ENCODE measurements at regions not wholly inside any gene's neighbourhood (a gene's known extent, or its start where the extent isn't known, plus 50 kb on each side); places are given as distances from the start of the nearest gene placed in this dataset.

DNA sequence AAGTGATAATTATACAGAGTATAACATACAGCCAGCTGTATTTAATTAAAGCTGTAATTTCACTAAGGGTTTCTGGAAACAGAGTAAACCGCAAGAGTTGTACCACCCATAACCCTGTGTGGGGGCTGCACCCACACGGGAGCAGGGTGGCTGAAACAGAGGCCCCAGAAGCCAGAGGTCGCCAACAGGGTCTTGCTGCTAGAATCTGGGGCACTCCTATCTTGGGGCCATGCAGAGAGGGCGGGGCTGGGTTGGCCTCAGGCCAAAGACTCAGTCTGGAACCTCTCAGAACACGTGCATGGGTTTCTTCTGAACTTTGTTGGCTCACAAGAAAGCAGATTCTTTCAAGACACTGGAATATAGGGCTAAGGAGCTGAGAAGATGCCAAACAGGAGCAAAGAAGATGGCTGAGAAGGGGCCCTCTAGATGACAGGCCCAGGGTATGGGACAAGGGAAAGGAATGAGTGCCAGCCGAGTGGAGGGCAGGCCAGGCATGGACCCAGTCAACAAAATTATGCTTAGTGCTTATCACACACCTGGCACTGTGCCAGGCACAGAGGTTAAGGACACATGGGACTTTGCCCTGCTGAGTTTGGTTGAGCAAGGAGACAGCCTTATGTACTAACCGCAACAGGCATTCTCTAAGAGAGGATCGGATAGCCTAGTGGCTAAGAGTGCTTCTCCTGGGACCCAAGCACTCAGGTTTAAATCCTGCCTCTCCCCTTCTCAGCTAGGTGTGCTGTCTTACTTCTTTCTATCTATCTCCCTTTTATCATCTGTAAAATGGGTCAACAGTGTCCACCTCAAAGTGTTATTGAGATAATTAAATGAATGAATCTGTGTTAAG, 96.6 kb upstream of the FOXP4 start:
- Mint-ChIP-seq H3K36me3 (ENCODE audit: insufficient read depth, unreplicated experiment) (no peaks in the 10 kb centered on the region), H3K4me3 (ENCODE audit: low read depth, unreplicated experiment) (no peak overlapping the region), H3K4me1 (ENCODE audit: low read depth, unreplicated experiment) (peaks cover 34% of the 10 kb centered on the region), H3K27me3 (ENCODE audit: unreplicated experiment) (peaks cover 11% of the 10 kb centered on the region), H3K9me3 (ENCODE audit: low read depth, unreplicated experiment) (no peaks in the 10 kb centered on the region), H3K27ac (ENCODE audit: unreplicated experiment) (no peak overlapping the region)
- DNase-seq, result peak; percentile 62
- no TSS peak for BruUV-seq (replicated peaks)
- TF ChIP-seq, protein P1, sequence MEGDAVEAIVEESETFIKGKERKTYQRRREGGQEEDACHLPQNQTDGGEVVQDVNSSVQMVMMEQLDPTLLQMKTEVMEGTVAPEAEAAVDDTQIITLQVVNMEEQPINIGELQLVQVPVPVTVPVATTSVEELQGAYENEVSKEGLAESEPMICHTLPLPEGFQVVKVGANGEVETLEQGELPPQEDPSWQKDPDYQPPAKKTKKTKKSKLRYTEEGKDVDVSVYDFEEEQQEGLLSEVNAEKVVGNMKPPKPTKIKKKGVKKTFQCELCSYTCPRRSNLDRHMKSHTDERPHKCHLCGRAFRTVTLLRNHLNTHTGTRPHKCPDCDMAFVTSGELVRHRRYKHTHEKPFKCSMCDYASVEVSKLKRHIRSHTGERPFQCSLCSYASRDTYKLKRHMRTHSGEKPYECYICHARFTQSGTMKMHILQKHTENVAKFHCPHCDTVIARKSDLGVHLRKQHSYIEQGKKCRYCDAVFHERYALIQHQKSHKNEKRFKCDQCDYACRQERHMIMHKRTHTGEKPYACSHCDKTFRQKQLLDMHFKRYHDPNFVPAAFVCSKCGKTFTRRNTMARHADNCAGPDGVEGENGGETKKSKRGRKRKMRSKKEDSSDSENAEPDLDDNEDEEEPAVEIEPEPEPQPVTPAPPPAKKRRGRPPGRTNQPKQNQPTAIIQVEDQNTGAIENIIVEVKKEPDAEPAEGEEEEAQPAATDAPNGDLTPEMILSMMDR (IDR thresholded peaks at IDR 0.05; ENCODE audit: unreplicated experiment), result no peak
- CTCF ChIA-PET, result interaction anchor here (0.5 to 1.4 kb wide), 2 partner anchors 25 to 506 kb away, joined by 3 to 4 read pairs; no protein-coding TSS in a partner anchor
- intact Hi-C loops (cut with micrococcal nuclease; ENCODE audit: unreplicated experiment), result no loop called here

GRCh38 chr6:41450581-41450980, 95.6 kb upstream of the FOXP4 start:
- peaks cover 34% of the 10 kb centered on the region for H3K4me1 Mint-ChIP-seq (ENCODE audit: low read depth, unreplicated experiment)
- no peaks in the 10 kb centered on the region for H3K9me3 Mint-ChIP-seq (ENCODE audit: low read depth, unreplicated experiment)
- H3K27me3 Mint-ChIP-seq (ENCODE audit: unreplicated experiment), result peaks cover 2% of the 10 kb centered on the region
- BruUV-seq (replicated peaks), result no TSS peak
- TF ChIP-seq, protein P1 (IDR thresholded peaks at IDR 0.05; ENCODE audit: unreplicated experiment), result no peak
- no peaks in the 10 kb centered on the region for H3K36me3 Mint-ChIP-seq (ENCODE audit: insufficient read depth, unreplicated experiment)
- DNase-seq, result no peak
- CTCF ChIA-PET, result interaction anchor here (0.6 to 1.4 kb wide), 4 partner anchors 17 to 83 kb away, joined by 3 to 5 read pairs (median 4); no protein-coding TSS in a partner anchor
- intact Hi-C loops (cut with micrococcal nuclease; ENCODE audit: unreplicated experiment), result no loop called here
- no peak overlapping the region for H3K4me3 Mint-ChIP-seq (ENCODE audit: low read depth, unreplicated experiment)
- H3K27ac Mint-ChIP-seq (ENCODE audit: unreplicated experiment), result no peak overlapping the region

GRCh38 chr6:41451039-41451438, 95.1 kb upstream of the FOXP4 start:
- H3K27ac Mint-ChIP-seq (ENCODE audit: unreplicated experiment), result no peak overlapping the region
- intact Hi-C loops (cut with micrococcal nuclease; ENCODE audit: unreplicated experiment), result no loop called here
- TF ChIP-seq, protein P1 (IDR thresholded peaks at IDR 0.05; ENCODE audit: unreplicated experiment), result no peak
- no peak overlapping the region for H3K4me3 Mint-ChIP-seq (ENCODE audit: low read depth, unreplicated experiment)
- CTCF ChIA-PET, result interaction anchor here (0.5 to 1.4 kb wide), 6 partner anchors 18 to 83 kb away, joined by 3 to 5 read pairs (median 4); no protein-coding TSS in a partner anchor
- BruUV-seq (replicated peaks), result no TSS peak
- DNase-seq, result peak; percentile 46
- H3K9me3 Mint-ChIP-seq (ENCODE audit: low read depth, unreplicated experiment), result no peaks in the 10 kb centered on the region
- H3K36me3 Mint-ChIP-seq (ENCODE audit: insufficient read depth, unreplicated experiment), result no peaks in the 10 kb centered on the region
- H3K27me3 Mint-ChIP-seq (ENCODE audit: unreplicated experiment), result no peaks in the 10 kb centered on the region
- peaks cover 35% of the 10 kb centered on the region for H3K4me1 Mint-ChIP-seq (ENCODE audit: low read depth, unreplicated experiment)

DNA sequence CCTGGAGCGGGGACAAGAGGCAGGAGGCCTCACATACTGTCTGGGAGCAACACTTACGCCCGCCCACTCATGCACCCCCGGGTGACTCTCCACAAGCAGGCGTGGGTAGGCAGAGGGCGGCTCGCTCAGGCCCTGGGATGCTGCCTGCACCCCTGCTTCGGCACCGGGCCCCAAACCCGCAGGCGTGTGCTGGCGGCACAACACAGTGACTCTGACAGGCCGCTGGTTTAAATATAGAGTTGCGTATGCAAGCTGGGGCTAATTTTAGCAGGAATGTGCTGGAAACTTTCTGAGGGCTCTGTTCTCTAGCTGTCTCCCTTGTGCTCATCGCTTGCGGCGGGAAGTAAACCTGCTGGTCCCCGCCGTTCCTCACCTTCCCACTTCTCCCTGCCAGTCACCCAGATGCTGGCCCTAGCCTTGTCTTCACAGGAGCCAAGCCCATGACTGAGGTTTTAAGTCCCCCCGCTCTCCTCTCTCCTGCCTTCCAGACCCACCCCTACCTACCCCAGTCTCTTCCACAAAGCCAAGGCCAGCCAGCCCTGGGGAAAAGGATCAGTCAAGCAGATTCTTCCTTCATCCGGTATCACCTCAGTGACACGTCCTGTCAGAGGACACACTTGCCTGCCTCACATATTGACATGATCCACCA, 94.5 kb upstream of the FOXP4 start:
- H3K4me1 Mint-ChIP-seq (ENCODE audit: low read depth, unreplicated experiment), result peaks cover 41% of the 10 kb centered on the region
- TF ChIP-seq, protein P1 (IDR thresholded peaks at IDR 0.05; ENCODE audit: unreplicated experiment), result peak; percentile 8

More for the DNA sequence above, 94.5 kb upstream of the FOXP4 start:
- BruUV-seq (replicated peaks), result no TSS peak
- no peak for DNase-seq
- intact Hi-C loops (cut with micrococcal nuclease; ENCODE audit: unreplicated experiment), result no loop called here
- Mint-ChIP-seq H3K27me3 (ENCODE audit: unreplicated experiment) (no peaks in the 10 kb centered on the region), H3K9me3 (ENCODE audit: low read depth, unreplicated experiment) (no peaks in the 10 kb centered on the region), H3K4me3 (ENCODE audit: low read depth, unreplicated experiment) (no peak overlapping the region), H3K27ac (ENCODE audit: unreplicated experiment) (no peak overlapping the region), H3K36me3 (ENCODE audit: insufficient read depth, unreplicated experiment) (no peaks in the 10 kb centered on the region)
- CTCF ChIA-PET, result interaction anchor here (0.5 to 1.4 kb wide), 5 partner anchors 19 to 84 kb away, joined by 3 to 5 read pairs (median 4); no protein-coding TSS in a partner anchor

Data from Calu3 (cell line).